ENCODE measurements at regions not wholly inside any gene's neighbourhood (a gene's known extent, or its start where the extent isn't known, plus 50 kb on each side); places are given as distances from the start of the nearest gene placed in this dataset.

- DNase-seq (ENCODE audit: low spot score) (no peak), FAIRE-seq (no peak), ATAC-seq (no peak)
- Histone ChIP-seq H3K4me3 (replicated peaks in 1 of 3; ENCODE audit: insufficient read depth in 1 of 3, low read depth in 2 of 3, low read length in 3 of 3) (no peak overlapping the region), H2AFZ (ENCODE audit: low read length) (no peak overlapping the region), H3K9ac (ENCODE audit: insufficient read depth, low read depth, low read length) (no peak overlapping the region), H3K27me3 (ENCODE audit: control insufficient read depth in 1 of 2, insufficient read depth in 2 of 2, low read length in 2 of 2) (no peaks in the 10 kb centered on the region), H3K79me2 (ENCODE audit: insufficient read depth, low read length) (no peaks in the 10 kb centered on the region), H3K27ac (ENCODE audit: extremely low read length, insufficient read depth, low read length) (no peak overlapping the region), H3K4me1 (ENCODE audit: insufficient read depth, low read length) (no peaks in the 10 kb centered on the region), H4K20me1 (ENCODE audit: insufficient read depth, low read length) (no peaks in the 10 kb centered on the region), H3K4me2 (ENCODE audit: low read depth, low read length) (no peak overlapping the region), H3K36me3 (replicated peaks in 1 of 2; ENCODE audit: control insufficient read depth in 1 of 2, insufficient read depth in 2 of 2, low read length in 2 of 2) (no peaks in the 10 kb centered on the region), H3K9me3 (ENCODE audit: low read length) (peaks cover 13% of the 10 kb centered on the region; the same call in 1 of the 2 replicates)
- in situ Hi-C loops (cut with HindIII; ENCODE audit: extremely low pct_ligation_motif_present, low pct_unique_long_range_greater_than_20kb): no loop called here
- TF ChIP-seq MIXL1 (CRISPR knock-in tag; IDR thresholded peaks at IDR 0.05) (no peak), CREB1 (IDR thresholded peaks at IDR 0.05) (no peak), CREB1 (CRISPR knock-in tag; IDR thresholded peaks at IDR 0.05) (no peak), ZNF775 (CRISPR knock-in tag; IDR thresholded peaks at IDR 0.05; ENCODE audit: borderline replicate concordance) (no peak), CREM (IDR thresholded peaks at IDR 0.05) (no peak), CREM (CRISPR knock-in tag; IDR thresholded peaks at IDR 0.05) (no peak), TGIF2 (CRISPR knock-in tag; IDR thresholded peaks at IDR 0.05) (no peak), ZBTB42 (CRISPR knock-in tag; IDR thresholded peaks at IDR 0.05) (no peak), ZNF124 (CRISPR knock-in tag; IDR thresholded peaks at IDR 0.05) (no peak), ATF5 (CRISPR knock-in tag; IDR thresholded peaks at IDR 0.05; ENCODE audit: low read depth) (no peak), ATM (IDR thresholded peaks at IDR 0.05; ENCODE audit: borderline replicate concordance) (no peak), RORA (CRISPR knock-in tag; IDR thresholded peaks at IDR 0.05) (no peak), NR2F2 (IDR thresholded peaks at IDR 0.05; ENCODE audit: borderline replicate concordance, low read depth) (no peak)
- TF ChIP-seq, protein P1, sequence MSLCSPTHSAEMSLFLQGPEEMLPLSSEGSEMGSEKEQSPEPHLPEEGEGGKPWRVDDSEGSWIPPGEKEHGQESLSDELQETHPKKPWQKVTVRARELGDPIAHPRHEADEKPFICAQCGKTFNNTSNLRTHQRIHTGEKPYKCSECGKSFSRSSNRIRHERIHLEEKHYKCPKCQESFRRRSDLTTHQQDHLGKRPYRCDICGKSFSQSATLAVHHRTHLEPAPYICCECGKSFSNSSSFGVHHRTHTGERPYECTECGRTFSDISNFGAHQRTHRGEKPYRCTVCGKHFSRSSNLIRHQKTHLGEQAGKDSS (CRISPR knock-in tag; IDR thresholded peaks at IDR 0.05; ENCODE audit: borderline replicate concordance, low read depth): no peak
- WGBS (ENCODE audit: low lambda C conversion rate): 50% methylated on average over 1 of the region's 1 CpG
- no TSS peak for BruUV-seq (replicated peaks)
- ChIA-PET CTCF (ENCODE audit: low intra/inter-chr PET ratio, low total read pairs) (no interaction called here), POLR2A (no interaction called here)
- intact Hi-C loops (cut with micrococcal nuclease; ENCODE audit: unreplicated experiment): no loop called here
These were observed 181.1 kb downstream of the ASCL1 start for GRCh38 chr12:103138538-103138937.
